HG03064 (cell line): ENCODE measurements at regions not wholly inside any gene's neighbourhood (a gene's known extent, or its start where the extent isn't known, plus 50 kb on each side); places are given as distances from the start of the nearest gene placed in this dataset.
A peak's percentile ranks its signal among the peaks of the same experiment; 100 is the strongest.
"Not testable (repeated sequence)": the region's sequence is repeated elsewhere in the genome, so short reads cannot be mapped to it uniquely, and the experiment has no call there.

Experiments
- ATAC-seq: cut with Tn5 transposase; IDR thresholded peaks from one replicate; pipeline ENCODE4 v1.9.1; 2021; ENCODE audit warnings: low read depth; ENCODE audit not compliant: unreplicated experiment

GRCh38 chr6:163745536-163746400, 331.2 kb downstream of the QKI start:
- ATAC-seq, result no peak

DNA sequence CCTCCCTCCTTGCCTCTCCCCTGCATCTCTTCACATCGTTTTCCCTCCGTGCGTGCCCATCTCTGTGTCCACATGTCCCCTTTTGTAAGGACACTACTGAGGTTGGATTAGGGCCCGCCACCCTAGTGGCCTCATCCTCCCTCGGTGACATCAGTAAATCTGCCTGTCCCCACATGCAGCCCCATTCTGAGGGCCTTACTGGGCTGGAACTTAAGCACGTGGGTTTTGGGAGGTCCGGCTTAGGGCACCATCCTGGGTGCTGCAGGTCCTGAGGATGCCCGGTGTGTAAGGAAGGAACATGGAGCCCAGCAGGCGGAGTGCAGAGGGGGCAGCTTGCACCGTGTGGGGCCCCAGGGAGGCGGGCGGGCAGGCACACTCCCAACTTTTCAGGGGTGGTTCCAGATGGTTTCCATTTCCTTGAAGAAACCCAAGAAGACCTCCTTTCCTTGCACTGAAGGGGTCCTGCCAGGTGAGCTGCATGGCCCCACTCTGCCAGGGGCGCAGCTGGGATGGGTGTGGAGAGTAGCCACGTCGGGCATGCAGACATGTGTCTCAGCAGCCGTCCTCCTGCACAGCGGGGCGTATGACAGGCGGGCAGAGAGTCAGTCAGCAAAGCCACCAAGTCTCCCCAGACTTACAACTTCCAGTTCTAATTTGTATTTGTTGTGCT, 329.9 kb downstream of the QKI start:
- no peak for ATAC-seq

DNA sequence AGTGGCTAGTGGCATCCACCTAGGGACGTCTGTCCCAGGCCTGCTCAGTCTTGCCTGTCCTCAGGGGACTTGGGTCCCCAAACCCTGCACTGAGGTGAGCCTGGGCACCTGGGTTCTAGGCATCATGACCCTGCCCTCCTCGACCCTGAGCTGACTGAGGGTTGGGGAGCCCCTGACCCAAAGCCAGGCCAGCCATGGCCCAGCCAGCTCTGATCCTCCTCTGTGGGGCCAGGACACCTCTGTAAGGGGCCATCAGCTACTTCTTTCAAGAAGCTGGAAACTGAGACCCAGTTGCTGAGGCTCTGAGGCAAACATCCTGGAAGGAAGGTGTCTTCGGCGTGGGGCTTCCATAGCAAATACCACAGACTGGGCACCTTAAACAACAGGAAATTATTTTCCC, 329.3 kb downstream of the QKI start:
- no peak for ATAC-seq

- no peak for ATAC-seq
Observed at GRCh38 chr6:163741743-163742363, 327.3 kb downstream of the QKI start.

GRCh38 chr6:163741342-163741741, 326.8 kb downstream of the QKI start:
- ATAC-seq, result no peak

GRCh38 chr6:163739966-163740365, 325.4 kb downstream of the QKI start:
- ATAC-seq, result no peak

- ATAC-seq, result no peak
Observed at GRCh38 chr6:163739408-163739725, 324.8 kb downstream of the QKI start.

- ATAC-seq, result peak; percentile 58
Observed at GRCh38 chr6:163738725-163739407, 324.3 kb downstream of the QKI start.

DNA sequence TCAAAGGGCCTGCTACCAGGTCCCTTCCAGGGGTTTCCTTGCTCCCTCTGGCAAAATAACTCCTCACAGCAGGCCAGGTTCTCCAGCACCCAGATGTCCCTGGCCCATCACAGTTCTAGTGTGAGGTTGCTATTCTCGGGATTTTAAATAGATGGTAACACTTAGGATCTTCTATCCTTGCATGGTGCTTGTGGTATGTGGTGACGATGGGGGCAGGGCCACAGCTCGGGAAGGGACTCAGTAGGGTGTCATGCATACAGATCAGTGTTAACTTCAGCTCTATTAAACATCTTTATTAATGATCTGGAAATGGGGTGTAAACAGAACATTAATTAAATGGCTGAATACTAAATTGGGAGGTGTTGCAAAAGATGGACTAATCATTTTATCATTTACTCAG, 323.8 kb downstream of the QKI start:
- ATAC-seq, result no peak

GRCh38 chr6:163735076-163735475, 320.6 kb downstream of the QKI start:
- no peak for ATAC-seq

- no peak for ATAC-seq
Observed at GRCh38 chr6:163733061-163733460, 318.5 kb downstream of the QKI start.

DNA sequence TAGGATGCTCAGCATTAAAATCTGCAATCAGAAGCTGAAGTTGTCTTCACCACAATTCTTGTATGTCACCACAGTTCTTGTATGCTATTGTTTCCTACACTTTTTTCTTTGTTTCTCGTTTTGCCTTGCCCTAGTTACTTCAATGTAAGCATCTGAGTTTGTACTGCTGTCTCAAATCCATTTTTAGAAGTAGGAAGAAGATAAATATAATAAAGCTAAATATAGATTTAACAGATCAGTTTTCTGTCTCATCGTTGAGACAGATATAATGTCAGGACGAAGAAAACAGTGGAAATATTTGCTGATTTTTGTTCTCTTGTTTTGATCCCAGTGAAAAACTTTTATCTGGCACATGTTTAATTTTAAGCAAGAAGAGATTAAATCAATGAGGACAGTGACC, 318.0 kb downstream of the QKI start:
- ATAC-seq, result no peak

DNA sequence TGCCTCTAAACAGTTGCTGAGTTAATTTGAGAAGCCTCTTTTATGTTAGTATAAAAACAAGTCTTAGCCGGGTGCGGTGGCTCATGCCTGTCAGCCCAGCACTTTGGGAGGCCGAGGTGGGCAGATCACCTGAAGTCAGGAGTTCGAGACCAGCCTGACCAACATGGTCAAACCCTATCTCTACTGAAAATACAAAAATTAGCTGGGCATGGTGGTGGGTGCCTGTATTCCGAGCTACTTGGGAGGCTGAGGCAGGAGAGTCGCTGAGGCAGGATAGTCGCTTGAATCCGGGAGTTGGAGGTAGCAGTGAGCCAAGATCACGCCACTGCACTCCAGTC, 317.5 kb downstream of the QKI start:
- not testable (repeated sequence) for ATAC-seq

GRCh38 chr6:163731215-163732013, 316.9 kb downstream of the QKI start:
- no peak for ATAC-seq

DNA sequence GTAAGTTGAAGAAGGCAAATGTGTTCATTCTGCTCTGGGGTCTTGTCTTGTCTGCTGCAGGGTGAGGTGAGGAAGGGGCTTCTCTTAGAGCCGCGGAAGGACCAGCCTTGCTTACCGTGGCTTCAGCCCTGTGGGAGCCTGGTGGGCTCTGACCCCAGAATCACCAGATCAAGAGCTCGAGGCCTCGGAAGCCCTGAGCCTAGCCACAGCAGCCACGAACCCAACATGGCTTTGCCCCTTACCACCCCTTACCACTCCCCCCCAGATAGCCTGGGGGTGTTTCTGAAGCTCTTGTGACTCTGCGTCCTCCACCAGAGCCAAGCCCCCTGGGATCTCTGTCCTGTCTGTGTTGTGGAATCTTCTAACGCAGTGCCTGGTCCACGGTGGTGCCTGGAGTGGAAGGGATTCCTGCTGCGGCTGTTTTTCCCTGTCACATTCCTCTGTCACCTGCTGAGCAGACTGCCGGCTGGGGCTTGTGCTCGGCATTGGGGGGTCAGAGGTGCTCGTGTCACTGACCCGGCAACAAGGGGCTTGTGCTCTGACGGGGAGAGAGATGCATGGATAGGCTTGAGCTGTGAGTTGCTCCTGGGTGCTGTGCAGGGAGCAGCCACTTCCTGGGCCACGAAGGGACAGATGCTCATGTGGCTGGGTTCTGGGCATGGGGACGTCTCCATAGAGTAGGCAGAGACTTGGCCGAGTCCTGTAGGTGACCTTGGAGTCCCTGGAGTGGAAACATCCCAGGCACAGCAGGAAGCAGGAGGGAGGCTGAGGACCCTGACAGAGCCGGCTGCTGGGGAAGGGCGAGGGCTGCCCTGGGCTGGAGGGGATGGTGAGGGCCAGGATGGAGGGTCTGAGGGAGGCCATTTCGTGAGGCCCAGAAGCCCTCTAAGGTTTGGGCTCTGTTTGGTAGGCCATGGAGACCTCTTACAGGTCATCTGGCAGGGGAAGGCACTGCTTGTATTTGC, 316.0 kb downstream of the QKI start:
- ATAC-seq, result no peak

- ATAC-seq, result no peak
Observed at GRCh38 chr6:163729127-163729872, 314.8 kb downstream of the QKI start.

- ATAC-seq, result no peak
Observed at GRCh38 chr6:163728442-163729126, 314.1 kb downstream of the QKI start.

- no peak for ATAC-seq
Observed at GRCh38 chr6:163726037-163726695, 311.6 kb downstream of the QKI start.
